CD14-positive monocyte (primary cell): ENCODE measurements at regions not wholly inside any gene's neighbourhood (a gene's known extent, or its start where the extent isn't known, plus 50 kb on each side); places are given as distances from the start of the nearest gene placed in this dataset.
"Not testable (repeated sequence)": the region's sequence is repeated elsewhere in the genome, so short reads cannot be mapped to it uniquely, and the experiment has no call there.

Experiments
- DNase-seq, 3 donors: peaks; one replicate each; pipeline ENCODE4 v3.0.0-alpha.2; 2011 to 2022
- H2AFZ ChIP-seq: 2 replicates; pipeline ENCODE4 v1.6.0; 2012; ENCODE audit warnings: mild to moderate bottlenecking, low read depth, low read length, inconsistent platforms; ENCODE audit not compliant: insufficient read depth, poor library complexity, severe bottlenecking
- H3K27ac ChIP-seq, 2 donors: 1 replicate in 1 of 2; 2 replicates in 1 of 2; pipeline ENCODE4 v1.5.1; 2012 to 2013; ENCODE audit warnings: low read length in 2 of 2, control low read depth in 1 of 2, inconsistent platforms in 1 of 2, low read depth in 1 of 2, mild to moderate bottlenecking in 1 of 2
- H3K27me3 ChIP-seq, 2 donors: one replicate each; pipeline versions ENCODE4 v1.6.0 to v1.6.1; 2011 to 2013; ENCODE audit warnings: low read length in 2 of 2; ENCODE audit not compliant: control insufficient read depth in 2 of 2, insufficient read depth in 2 of 2
- H3K36me3 ChIP-seq, 2 donors: replicated peaks in 1 of 2; 1 replicate in 1 of 2; 2 replicates in 1 of 2; pipeline versions ENCODE4 v1.5.1 to v1.6.1; 2012 to 2013; ENCODE audit warnings: low read length in 2 of 2, control low read depth in 1 of 2, inconsistent platforms in 1 of 2, mild to moderate bottlenecking in 1 of 2; ENCODE audit not compliant: insufficient read depth in 2 of 2, control insufficient read depth in 1 of 2
- H3K4me1 ChIP-seq, 2 donors: 1 replicate in 1 of 2; 2 replicates in 1 of 2; pipeline versions ENCODE4 v1.5.1 to v1.6.1; 2012 to 2013; ENCODE audit warnings: low read length in 2 of 2, control low read depth in 1 of 2, inconsistent platforms in 1 of 2, mild to moderate bottlenecking in 1 of 2, moderate library complexity in 1 of 2; ENCODE audit not compliant: insufficient read depth in 2 of 2, control insufficient read depth in 1 of 2
- H3K4me2 ChIP-seq: replicated peaks from 2 replicates; pipeline ENCODE3; 2012; ENCODE audit warnings: low read length, moderate library complexity, mild to moderate bottlenecking; ENCODE audit not compliant: poor library complexity, severe bottlenecking; ENCODE audit errors: extremely low read depth
- H3K4me3 ChIP-seq, 3 experiments: fragments of 200-600 bp in 1 of 3; sonication (generic) in 1 of 3; replicated peaks in 1 of 3; 1 replicate in 2 of 3; 2 replicates in 1 of 3; pipeline ENCODE4 v1.5.1; 2011 to 2013; ENCODE audit warnings: low read length in 3 of 3, mild to moderate bottlenecking in 3 of 3, control low read depth in 2 of 3, low read depth in 2 of 3, inconsistent platforms in 1 of 3, moderate library complexity in 1 of 3
- H3K79me2 ChIP-seq: 2 replicates; pipeline ENCODE4 v1.6.0; 2012; ENCODE audit warnings: mild to moderate bottlenecking, control low read depth, inconsistent platforms, low read length, moderate library complexity; ENCODE audit not compliant: insufficient read depth
- H3K9ac ChIP-seq: 2 replicates; pipeline ENCODE4 v1.6.0; 2017; ENCODE audit warnings: low read length, mild to moderate bottlenecking; ENCODE audit not compliant: insufficient read depth, poor library complexity, severe bottlenecking
- H3K9me3 ChIP-seq, 2 donors: replicated peaks in 1 of 2; 1 replicate in 1 of 2; 2 replicates in 1 of 2; pipeline versions ENCODE4 v1.5.1 to v1.6.1; 2012 to 2013; ENCODE audit warnings: low read length in 2 of 2, control low read depth in 1 of 2; ENCODE audit not compliant: control insufficient read depth in 1 of 2, insufficient read depth in 1 of 2
- H4K20me1 ChIP-seq: 2 replicates; pipeline ENCODE4 v1.6.0; 2012; ENCODE audit warnings: mild to moderate bottlenecking, low read length, control low read depth, moderate library complexity; ENCODE audit not compliant: insufficient read depth
- H3K27ac Mint-ChIP-seq, 7 donors: one replicate each; pipeline ENCODE4 v1.8.0; 2020; ENCODE audit warnings: mild to moderate bottlenecking in 7 of 7, mixed read lengths in 7 of 7, moderate library complexity in 6 of 7, inconsistent platforms in 2 of 7
- H3K27me3 Mint-ChIP-seq, 3 donors: one replicate each; pipeline ENCODE4 v1.8.0; 2021 to 2022; ENCODE audit warnings: low read depth in 3 of 3, mild to moderate bottlenecking in 3 of 3, mixed read lengths in 3 of 3, moderate library complexity in 3 of 3, inconsistent platforms in 1 of 3
- H3K36me3 Mint-ChIP-seq, 2 donors: one replicate each; pipeline ENCODE4 v1.8.0; 2020; ENCODE audit warnings: mixed read lengths in 2 of 2, inconsistent platforms in 1 of 2, mild to moderate bottlenecking in 1 of 2
- H3K4me1 Mint-ChIP-seq: one replicate; pipeline ENCODE4 v1.8.0; 2020; ENCODE audit warnings: mild to moderate bottlenecking, mixed read lengths
- H3K4me3 Mint-ChIP-seq, 2 donors: one replicate each; pipeline ENCODE4 v1.8.0; 2020; ENCODE audit warnings: mild to moderate bottlenecking in 2 of 2, mixed read lengths in 2 of 2, moderate library complexity in 1 of 2
- H3K9me3 Mint-ChIP-seq, 7 donors: one replicate each; pipeline ENCODE4 v1.8.0; 2020 to 2022; ENCODE audit warnings: mixed read lengths in 7 of 7, mild to moderate bottlenecking in 6 of 7, moderate library complexity in 6 of 7, inconsistent platforms in 2 of 7
- CTCF ChIP-seq: fragments of 200-600 bp; IDR thresholded peaks from one replicate; pipeline ENCODE4 v1.8.0; 2022; ENCODE audit warnings: antibody characterized with exemption, mild to moderate bottlenecking
- WGBS: methylation state at CpG from one replicate; pipeline ENCODE4 v1.1.5; 2013; ENCODE audit warnings: missing lambda C conversion rate; ENCODE audit not compliant: insufficient coverage; 5-methylcytosine and 5-hydroxymethylcytosine counted together
- intact Hi-C, 2 donors: fragments of 100-400 bp; cut with micrococcal nuclease; formaldehyde crosslinking; loops; one replicate each; pipeline versions ENCODE4 v1.15.0 to v1.15.1; 2023

- Histone ChIP-seq H3K27ac (no peak overlapping the region), H3K4me3 (no peak overlapping the region), H3K9me3 (peaks cover 4 to 13% of the 10 kb centered on the region in 2 donors), H4K20me1 (no peaks in the 10 kb centered on the region), H3K9ac (no peak overlapping the region), H3K4me2 (no peak overlapping the region), H3K4me1 (no peaks in the 10 kb centered on the region), H3K79me2 (no peaks in the 10 kb centered on the region), H3K27me3 (no peaks in the 10 kb centered on the region), H2AFZ (no peak overlapping the region), H3K36me3 (no peaks in the 10 kb centered on the region)
- Mint-ChIP-seq H3K27ac (no peak overlapping the region), H3K27me3 (no peaks in the 10 kb centered on the region), H3K4me1 (no peaks in the 10 kb centered on the region), H3K9me3 (peaks cover 6 to 21% (median 13%) of the 10 kb centered on the region in 7 donors), H3K36me3 (no peaks in the 10 kb centered on the region), H3K4me3 (no peak overlapping the region)
- intact Hi-C loops = no loop called here
- TF ChIP-seq CTCF = no peak
- no CpG with 5 or more reads among the region's 10 CpGs for WGBS
- no peak for DNase-seq
Observed at GRCh38 chr4:170167678-170168077, 77.9 kb upstream of the AADAT start.

- H3K4me1 ChIP-seq, H3K4me3 Mint-ChIP-seq, DNase-seq, H3K36me3 Mint-ChIP-seq, H3K4me3 ChIP-seq, H3K4me1 Mint-ChIP-seq, H2AFZ ChIP-seq, H3K4me2 ChIP-seq, H3K9ac ChIP-seq, H3K36me3 ChIP-seq, H3K27me3 Mint-ChIP-seq, intact Hi-C loops, H3K79me2 ChIP-seq, H3K27ac ChIP-seq, H3K27me3 ChIP-seq, H4K20me1 ChIP-seq, H3K27ac Mint-ChIP-seq: not testable (repeated sequence)
- peaks cover 4 to 13% of the 10 kb centered on the region in 2 donors for H3K9me3 ChIP-seq
- 93% methylated on average over 13 of the region's 26 CpGs for WGBS
- H3K9me3 Mint-ChIP-seq = peaks cover 6 to 21% (median 13%) of the 10 kb centered on the region in 7 donors
Observed at GRCh38 chr4:170166193-170166592, 76.4 kb upstream of the AADAT start.
